Bronchial epithelial cell (primary cell): ENCODE measurements at regions not wholly inside any gene's neighbourhood (a gene's known extent, or its start where the extent isn't known, plus 50 kb on each side); places are given as distances from the start of the nearest gene placed in this dataset.

ENCODE experiments used
- DNase-seq: peaks from one replicate; pipeline ENCODE4 v3.0.0-alpha.2; 2010; ENCODE audit warnings: low read depth
- FAIRE-seq: peaks from 2 replicates; lab custom pipeline; 2011; peaks lifted over from hg19 to GRCh38; lab: Jason Lieb, UNC
- H3K27me3 ChIP-seq: 2 replicates; pipeline ENCODE4 v1.5.1; 2011; ENCODE audit warnings: low read length; ENCODE audit not compliant: control insufficient read depth, insufficient read depth
- H3K36me3 ChIP-seq: 2 replicates; pipeline ENCODE4 v1.5.1; 2011; ENCODE audit warnings: low read length; ENCODE audit not compliant: control insufficient read depth, insufficient read depth
- H3K4me3 ChIP-seq: 2 replicates; pipeline ENCODE4 v1.5.1; 2011; ENCODE audit warnings: mild to moderate bottlenecking, low read depth, low read length, control low read depth
- TF ChIP-seq, protein P1 (sequence below): IDR thresholded peaks from 2 replicates; pipeline ENCODE4 v1.5.1; 2011; ENCODE audit warnings: mild to moderate bottlenecking, moderate library complexity, low read length, control low read depth, inconsistent platforms; ENCODE audit not compliant: insufficient read depth, severe bottlenecking

DNA sequence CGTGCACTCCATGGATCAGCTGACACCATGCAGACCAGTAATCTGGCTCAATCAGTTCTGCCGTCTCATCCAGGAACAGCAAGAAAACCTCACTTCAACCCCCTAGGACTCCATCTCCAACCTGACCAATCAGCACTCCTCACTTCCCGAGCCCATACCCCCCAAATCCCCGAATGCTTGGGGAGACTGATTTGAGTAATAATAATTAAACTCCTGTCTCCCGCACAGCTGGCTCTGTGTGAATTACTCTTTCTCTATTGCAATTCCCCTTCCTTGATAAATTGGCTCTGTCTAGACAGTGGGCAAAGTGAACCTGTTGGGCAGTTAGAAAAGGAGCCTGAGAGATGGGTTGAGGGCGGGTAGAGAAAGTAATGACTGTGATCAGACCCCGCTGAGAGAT lies 320.0 kb downstream of the HAPSTR1 start:
- Histone ChIP-seq H3K27me3 (no peaks in the 10 kb centered on the region), H3K4me3 (no peak overlapping the region), H3K36me3 (no peaks in the 10 kb centered on the region)
- TF ChIP-seq, protein P1, sequence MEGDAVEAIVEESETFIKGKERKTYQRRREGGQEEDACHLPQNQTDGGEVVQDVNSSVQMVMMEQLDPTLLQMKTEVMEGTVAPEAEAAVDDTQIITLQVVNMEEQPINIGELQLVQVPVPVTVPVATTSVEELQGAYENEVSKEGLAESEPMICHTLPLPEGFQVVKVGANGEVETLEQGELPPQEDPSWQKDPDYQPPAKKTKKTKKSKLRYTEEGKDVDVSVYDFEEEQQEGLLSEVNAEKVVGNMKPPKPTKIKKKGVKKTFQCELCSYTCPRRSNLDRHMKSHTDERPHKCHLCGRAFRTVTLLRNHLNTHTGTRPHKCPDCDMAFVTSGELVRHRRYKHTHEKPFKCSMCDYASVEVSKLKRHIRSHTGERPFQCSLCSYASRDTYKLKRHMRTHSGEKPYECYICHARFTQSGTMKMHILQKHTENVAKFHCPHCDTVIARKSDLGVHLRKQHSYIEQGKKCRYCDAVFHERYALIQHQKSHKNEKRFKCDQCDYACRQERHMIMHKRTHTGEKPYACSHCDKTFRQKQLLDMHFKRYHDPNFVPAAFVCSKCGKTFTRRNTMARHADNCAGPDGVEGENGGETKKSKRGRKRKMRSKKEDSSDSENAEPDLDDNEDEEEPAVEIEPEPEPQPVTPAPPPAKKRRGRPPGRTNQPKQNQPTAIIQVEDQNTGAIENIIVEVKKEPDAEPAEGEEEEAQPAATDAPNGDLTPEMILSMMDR, result no peak
- FAIRE-seq (no peak), DNase-seq (no peak)

DNA sequence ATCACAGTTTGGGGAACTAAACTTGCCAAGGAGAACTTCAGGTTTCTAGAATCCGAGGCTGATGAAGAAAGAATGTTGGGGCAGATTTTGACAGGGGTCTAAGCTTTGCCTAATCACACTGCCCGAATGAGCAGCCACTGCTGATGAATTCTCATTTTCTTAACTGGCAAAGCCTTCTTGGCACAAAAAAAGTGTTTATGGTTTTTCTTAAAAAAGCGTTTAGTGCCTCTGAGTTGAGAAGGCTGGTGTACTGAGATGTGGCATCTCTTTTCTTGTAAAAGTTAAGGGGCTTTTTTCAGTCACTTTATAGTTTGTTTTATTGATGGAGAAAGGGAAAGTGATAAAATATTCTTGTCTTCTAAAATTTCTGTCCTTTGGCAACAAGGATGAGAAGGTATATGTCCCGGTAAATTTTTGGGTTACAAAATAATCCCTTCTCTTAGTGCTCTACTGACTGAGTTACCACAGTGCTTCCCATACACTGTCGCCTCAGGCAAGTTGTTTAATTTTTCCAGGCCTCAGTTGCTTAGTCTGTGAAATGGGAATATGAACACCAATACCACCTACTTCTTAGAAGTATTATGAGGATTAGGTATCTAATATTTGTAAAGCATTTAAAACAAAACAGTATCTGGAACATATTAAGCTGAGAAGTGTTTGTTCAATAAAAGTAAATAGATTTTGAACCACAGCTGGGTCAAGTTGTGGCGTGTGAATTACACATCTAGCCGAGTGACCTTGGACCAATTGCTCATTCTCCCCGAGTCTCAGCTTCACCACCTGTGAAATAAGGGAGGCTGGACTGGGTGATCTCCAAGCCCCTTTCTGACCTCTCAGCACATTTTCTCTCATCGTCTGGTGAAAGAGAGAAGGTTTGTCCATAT lies 320.8 kb downstream of the HAPSTR1 start:
- DNase-seq (no peak), FAIRE-seq (no peak)
- TF ChIP-seq, protein P1, result no peak
- Histone ChIP-seq H3K27me3 (no peaks in the 10 kb centered on the region), H3K36me3 (no peaks in the 10 kb centered on the region), H3K4me3 (no peak overlapping the region)

DNA sequence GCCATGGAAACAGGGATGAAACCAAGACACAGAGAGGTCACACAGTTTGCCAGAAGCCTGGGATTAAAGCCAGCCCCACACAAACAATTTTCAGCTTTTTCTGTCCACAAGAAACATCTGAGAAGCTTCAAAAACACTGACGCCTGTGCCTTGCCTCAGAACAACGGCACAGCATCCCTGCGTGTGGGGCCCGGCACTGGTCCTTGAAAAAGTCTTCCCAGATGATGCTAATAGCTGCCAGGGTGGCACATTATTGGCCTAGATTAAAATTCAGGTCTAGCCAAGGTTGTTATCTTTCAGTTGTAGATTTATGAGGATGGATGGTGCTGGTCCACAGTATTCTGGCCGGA lies 321.4 kb downstream of the HAPSTR1 start:
- TF ChIP-seq, protein P1, result no peak
- no peak for DNase-seq
- no peaks in the 10 kb centered on the region for H3K36me3 ChIP-seq
- no peak for FAIRE-seq
- no peaks in the 10 kb centered on the region for H3K27me3 ChIP-seq
- H3K4me3 ChIP-seq, result no peak overlapping the region

DNA sequence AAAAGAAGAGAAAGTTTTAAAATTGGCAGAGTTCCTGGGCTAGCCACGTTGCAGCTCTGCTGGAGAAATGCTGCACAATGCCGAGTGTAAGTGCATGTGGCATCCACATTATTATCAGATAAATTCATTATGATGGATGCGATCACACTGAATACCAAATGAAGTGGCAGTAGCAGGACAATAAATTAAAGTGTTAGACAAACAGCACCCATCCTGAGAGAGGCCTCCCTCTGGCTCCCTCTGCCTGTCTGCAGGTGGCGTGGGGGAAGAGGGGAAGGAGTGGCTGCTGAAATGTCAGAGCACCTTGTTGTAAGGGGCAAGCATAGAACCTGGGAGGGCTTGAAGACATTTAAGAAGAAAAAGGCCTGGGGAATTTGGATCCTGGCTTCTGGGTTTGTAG lies 324.1 kb downstream of the HAPSTR1 start:
- H3K4me3 ChIP-seq, result no peak overlapping the region
- H3K36me3 ChIP-seq, result no peaks in the 10 kb centered on the region
- FAIRE-seq (no peak), DNase-seq (no peak)
- H3K27me3 ChIP-seq, result no peaks in the 10 kb centered on the region
- TF ChIP-seq, protein P1, result no peak

DNA sequence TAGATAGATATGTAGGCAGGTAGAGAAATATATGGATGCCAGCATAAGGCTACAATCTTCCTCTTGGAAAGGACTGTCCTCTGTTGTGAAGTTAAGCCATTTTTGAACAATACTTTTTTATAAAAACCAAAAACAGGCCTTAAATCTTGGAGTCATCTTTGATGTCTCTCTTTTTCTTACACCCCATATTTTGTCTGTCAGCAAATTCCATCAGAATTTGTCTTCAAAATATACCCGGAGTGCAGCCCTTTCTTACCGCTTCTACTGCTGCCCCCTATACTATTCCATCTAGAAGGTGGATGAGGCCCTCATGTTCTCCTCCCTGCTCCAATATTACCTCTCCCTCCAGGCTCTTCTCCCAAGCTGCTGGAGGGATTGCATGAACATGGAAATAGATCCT lies 326.5 kb downstream of the HAPSTR1 start:
- TF ChIP-seq, protein P1, result no peak
- no peak for FAIRE-seq

More for the DNA sequence above, 326.5 kb downstream of the HAPSTR1 start:
- no peak overlapping the region for H3K4me3 ChIP-seq
- H3K36me3 ChIP-seq, result no peaks in the 10 kb centered on the region
- no peak for DNase-seq
- H3K27me3 ChIP-seq, result no peaks in the 10 kb centered on the region
